HG03520 (cell line): ENCODE measurements at regions not wholly inside any gene's neighbourhood (a gene's known extent, or its start where the extent isn't known, plus 50 kb on each side); places are given as distances from the start of the nearest gene placed in this dataset.

ENCODE experiments used
- ATAC-seq: cut with Tn5 transposase; IDR thresholded peaks from one replicate; pipeline ENCODE4 v1.9.1; 2021; ENCODE audit warnings: mild to moderate bottlenecking, moderate library complexity; ENCODE audit not compliant: unreplicated experiment

GRCh38 chr14:49970474-49971147 lies 77.7 kb downstream of the ARF6 start:
- ATAC-seq, result no peak

GRCh38 chr14:49971156-49972130 lies 78.6 kb downstream of the ARF6 start:
- peak; percentile 91 for ATAC-seq

GRCh38 chr14:49972131-49972671 lies 79.3 kb downstream of the ARF6 start:
- ATAC-seq, result no peak

GRCh38 chr14:49972823-49973222 lies 79.9 kb downstream of the ARF6 start:
- no peak for ATAC-seq

- no peak for ATAC-seq
Observed at GRCh38 chr14:49975276-49975675, 82.4 kb downstream of the ARF6 start.

GRCh38 chr14:49975799-49976198 lies 82.9 kb downstream of the ARF6 start:
- no peak for ATAC-seq

- ATAC-seq, result peak; percentile 81
Observed at GRCh38 chr14:49977126-49977841, 84.4 kb downstream of the ARF6 start.

- no peak for ATAC-seq
Observed at GRCh38 chr14:49980027-49980426, 87.1 kb downstream of the ARF6 start.

GRCh38 chr14:49982082-49982481 lies 89.2 kb downstream of the ARF6 start:
- no peak for ATAC-seq

- ATAC-seq, result no peak
Observed at GRCh38 chr14:49982501-49982951, 89.6 kb downstream of the ARF6 start.

- ATAC-seq, result no peak
Observed at GRCh38 chr14:49984424-49984823, 91.5 kb downstream of the ARF6 start.

GRCh38 chr14:49986343-49987014 lies 93.6 kb downstream of the ARF6 start:
- ATAC-seq, result no peak

- no peak for ATAC-seq
Observed at GRCh38 chr14:49988080-49988990, 95.5 kb downstream of the ARF6 start.

GRCh38 chr14:49989966-49990365 lies 97.1 kb downstream of the ARF6 start:
- ATAC-seq, result no peak

GRCh38 chr14:49991491-49991890 lies 98.6 kb downstream of the ARF6 start:
- no peak for ATAC-seq

- no peak for ATAC-seq
Observed at GRCh38 chr14:49992036-49992435, 99.2 kb downstream of the ARF6 start.

GRCh38 chr14:49992448-49992847 lies 99.6 kb downstream of the ARF6 start:
- ATAC-seq, result no peak

GRCh38 chr14:49992901-49993339 lies 100.0 kb downstream of the ARF6 start:
- ATAC-seq, result peak; percentile 95

- ATAC-seq, result no peak
Observed at GRCh38 chr14:49993565-49993964, 100.7 kb downstream of the ARF6 start.
